GM13977 (cell line): ENCODE measurements at regions not wholly inside any gene's neighbourhood (a gene's known extent, or its start where the extent isn't known, plus 50 kb on each side); places are given as distances from the start of the nearest gene placed in this dataset.

ENCODE experiments used
- DNase-seq: peaks from one replicate; pipeline ENCODE4 v3.0.0; 2012; ENCODE audit warnings: low spot score
- in situ Hi-C: fragments of 300-500 bp; cut with MboI; formaldehyde crosslinking; loops from one replicate; pipeline ENCODE4 v1.12.0; 2022; ENCODE audit warnings: low sequenced_read_pairs, low pct_unique_long_range_greater_than_20kb, mixed read lengths, inconsistent platforms; ENCODE audit not compliant: unreplicated experiment
- TF ChIP-seq, protein P1 (sequence below): IDR thresholded peaks from 2 replicates; pipeline ENCODE4 v1.5.1; 2012; ENCODE audit warnings: mild to moderate bottlenecking, control low read depth; ENCODE audit not compliant: insufficient read depth; ENCODE audit errors: extremely low read depth, missing control alignments

DNA sequence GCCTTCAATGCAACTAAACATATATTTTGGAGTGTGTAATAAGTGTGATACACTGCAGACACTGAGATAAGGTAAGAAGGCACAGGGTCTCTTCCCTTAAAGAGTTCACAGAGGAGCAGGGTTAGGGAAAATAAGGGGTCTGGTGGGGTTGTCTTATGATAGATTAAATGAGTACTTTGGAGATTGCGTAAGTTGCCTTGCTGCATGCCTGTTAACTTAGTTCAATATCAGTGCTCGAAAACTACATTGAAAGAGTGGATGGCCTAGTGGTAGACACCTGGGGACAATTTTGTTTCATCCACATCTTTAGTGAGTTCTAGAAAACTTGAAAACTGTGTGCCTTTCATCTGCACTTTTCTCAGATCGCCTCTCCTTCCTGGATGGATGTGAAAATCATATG, 123.2 kb upstream of the BTBD3 start:
- TF ChIP-seq, protein P1, sequence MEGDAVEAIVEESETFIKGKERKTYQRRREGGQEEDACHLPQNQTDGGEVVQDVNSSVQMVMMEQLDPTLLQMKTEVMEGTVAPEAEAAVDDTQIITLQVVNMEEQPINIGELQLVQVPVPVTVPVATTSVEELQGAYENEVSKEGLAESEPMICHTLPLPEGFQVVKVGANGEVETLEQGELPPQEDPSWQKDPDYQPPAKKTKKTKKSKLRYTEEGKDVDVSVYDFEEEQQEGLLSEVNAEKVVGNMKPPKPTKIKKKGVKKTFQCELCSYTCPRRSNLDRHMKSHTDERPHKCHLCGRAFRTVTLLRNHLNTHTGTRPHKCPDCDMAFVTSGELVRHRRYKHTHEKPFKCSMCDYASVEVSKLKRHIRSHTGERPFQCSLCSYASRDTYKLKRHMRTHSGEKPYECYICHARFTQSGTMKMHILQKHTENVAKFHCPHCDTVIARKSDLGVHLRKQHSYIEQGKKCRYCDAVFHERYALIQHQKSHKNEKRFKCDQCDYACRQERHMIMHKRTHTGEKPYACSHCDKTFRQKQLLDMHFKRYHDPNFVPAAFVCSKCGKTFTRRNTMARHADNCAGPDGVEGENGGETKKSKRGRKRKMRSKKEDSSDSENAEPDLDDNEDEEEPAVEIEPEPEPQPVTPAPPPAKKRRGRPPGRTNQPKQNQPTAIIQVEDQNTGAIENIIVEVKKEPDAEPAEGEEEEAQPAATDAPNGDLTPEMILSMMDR: no peak
- in situ Hi-C loops: no loop called here
- no peak for DNase-seq

DNA sequence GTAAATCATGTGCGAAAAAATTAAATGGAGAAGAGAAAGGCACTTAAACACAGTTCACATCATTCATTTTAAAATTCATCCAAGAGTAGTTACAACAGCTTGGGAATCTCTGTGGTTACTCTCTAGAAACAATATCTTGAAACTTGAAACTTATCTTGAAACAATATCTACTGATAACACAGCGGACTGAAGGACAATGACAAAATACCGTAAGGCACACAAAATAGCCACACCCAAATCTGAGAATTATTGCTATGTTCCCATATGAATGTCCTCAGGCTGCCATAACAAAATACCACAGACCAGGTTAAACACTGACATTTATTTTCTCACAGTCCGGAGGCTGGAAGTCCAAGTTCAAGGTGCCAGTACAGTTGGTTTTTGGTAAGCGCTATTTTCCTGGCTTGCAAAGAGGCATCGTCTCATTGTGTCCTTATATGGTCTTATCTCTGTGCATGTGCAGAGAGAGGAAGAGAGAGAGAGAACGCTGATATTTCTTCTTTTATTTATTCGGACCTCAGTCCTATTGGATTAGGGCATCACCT, 122.5 kb upstream of the BTBD3 start:
- in situ Hi-C loops: no loop called here
- TF ChIP-seq, protein P1: no peak

DNA sequence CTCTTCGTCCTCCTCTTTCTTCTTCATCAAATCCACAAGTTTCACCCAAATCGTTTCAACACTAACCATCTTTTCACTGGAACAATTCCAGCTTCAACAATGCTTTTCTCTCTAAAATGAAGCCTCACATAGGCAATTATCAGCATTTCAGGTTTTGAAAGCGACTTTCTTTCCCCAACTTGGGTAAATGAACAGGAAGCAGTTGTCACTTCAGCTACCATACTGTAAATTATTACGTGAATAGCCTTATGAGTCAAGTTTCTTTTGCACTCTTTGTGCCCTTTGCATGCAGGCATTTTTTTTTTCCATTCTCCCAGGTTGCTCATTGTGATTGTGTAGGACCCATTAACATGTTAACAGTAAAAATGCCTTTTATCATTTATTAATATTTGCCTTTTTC, 121.7 kb upstream of the BTBD3 start:
- in situ Hi-C loops: no loop called here
- TF ChIP-seq, protein P1: no peak
- no peak for DNase-seq

More for the DNA sequence above, 122.5 kb upstream of the BTBD3 start:
- no peak for DNase-seq

DNA sequence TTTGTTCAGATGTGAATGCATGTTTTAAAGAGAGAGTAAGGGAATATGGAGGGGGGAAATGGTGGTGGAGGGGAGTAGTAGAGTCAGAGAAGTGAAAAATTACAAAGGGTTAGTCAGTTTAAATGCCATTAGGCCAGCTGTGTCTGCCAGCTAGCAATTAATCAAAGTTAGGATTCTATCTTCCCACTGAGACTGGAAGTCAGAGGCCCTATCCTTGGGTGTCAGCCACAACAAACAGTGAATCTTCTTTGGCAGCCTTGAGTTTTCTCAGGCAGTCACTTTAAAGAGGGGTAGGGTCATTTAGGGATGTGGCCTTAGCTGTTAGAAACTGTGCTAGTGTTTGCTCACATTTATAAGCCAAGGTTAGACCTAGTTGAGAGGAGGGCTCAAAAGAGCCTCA, 120.5 kb upstream of the BTBD3 start:
- DNase-seq: no peak
- in situ Hi-C loops: no loop called here
- TF ChIP-seq, protein P1: no peak

DNA sequence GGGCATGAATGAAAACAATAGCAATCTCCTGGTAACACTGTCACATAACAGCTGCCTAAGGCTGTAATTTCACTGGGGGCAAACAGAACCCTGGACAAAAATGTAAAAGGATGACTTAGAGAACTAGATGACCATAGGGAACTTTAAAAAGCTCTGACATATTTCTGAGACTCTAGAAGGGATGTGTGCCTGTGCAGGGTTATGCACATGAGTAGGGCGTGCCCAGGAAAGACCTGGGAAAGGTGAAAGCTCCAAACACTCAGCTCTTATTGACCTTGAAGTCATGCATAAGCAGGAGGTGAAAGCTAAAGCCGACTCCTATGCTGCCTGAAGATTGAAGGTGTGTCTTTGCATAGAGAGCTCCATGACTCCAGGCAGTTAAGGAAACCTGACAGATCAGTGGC, 118.4 kb upstream of the BTBD3 start:
- TF ChIP-seq, protein P1: no peak
- in situ Hi-C loops: no loop called here
- no peak for DNase-seq

DNA sequence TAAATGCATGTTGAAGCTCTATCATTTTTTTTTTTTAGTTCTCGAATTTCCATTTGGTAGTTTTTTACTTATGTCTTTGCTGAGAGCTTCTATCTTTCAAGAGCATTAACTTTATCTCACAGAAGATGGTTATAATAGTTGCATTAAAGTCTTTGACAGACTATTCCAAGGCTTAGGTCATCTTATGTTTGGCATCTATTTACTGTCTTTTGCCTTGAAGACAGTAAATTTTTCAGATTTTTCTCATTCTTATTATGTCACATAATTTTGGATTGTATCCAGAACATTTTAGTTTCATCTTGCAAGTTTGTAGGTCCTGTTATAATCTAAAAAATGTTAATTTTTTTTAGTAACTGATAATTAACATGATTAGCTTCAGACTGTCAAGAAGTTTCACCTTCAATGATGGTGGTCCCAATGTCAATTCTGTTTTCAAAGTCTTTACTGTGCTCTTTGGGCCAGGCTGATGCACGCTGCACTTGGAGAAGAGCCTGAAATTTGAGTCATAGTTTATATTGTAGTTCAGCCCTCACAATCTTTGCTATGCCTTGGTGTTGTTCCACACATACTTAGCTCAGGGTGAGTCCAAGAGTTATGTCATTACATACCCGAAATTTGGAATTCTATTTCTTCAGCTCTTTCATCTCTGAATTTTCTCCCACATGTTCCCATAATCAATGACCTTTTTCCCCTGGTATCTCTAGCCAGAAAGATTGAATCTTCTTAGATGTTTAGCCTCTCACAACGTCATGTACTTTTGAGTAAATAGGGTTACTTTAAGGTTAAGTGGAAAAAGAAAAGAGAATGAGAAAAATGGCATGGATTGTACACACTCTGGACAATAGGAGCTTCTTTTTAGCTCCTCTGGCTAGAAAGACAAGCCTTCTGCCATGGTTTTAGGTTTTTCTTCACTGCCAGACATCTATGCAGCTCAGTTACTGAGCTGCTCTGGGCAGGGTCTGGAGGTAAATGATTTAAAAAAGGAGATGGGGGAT, 110.3 kb upstream of the BTBD3 start:
- TF ChIP-seq, protein P1: no peak
- in situ Hi-C loops: no loop called here
- DNase-seq: no peak
